PFSK-1 (cell line): ENCODE measurements at regions not wholly inside any gene's neighbourhood (a gene's known extent, or its start where the extent isn't known, plus 50 kb on each side); places are given as distances from the start of the nearest gene placed in this dataset.

Experiments used
- POLR2AphosphoS5 ChIP-seq: IDR thresholded peaks from 2 replicates; pipeline ENCODE4 v1.6.1; 2012; ENCODE audit warnings: low read depth, mild to moderate bottlenecking, control low read depth, low read length, moderate library complexity
- TAF1 ChIP-seq: IDR thresholded peaks from 2 replicates; pipeline ENCODE4 v1.6.1; 2012; ENCODE audit warnings: low read length, control low read depth, borderline replicate concordance; ENCODE audit not compliant: insufficient read depth

DNA sequence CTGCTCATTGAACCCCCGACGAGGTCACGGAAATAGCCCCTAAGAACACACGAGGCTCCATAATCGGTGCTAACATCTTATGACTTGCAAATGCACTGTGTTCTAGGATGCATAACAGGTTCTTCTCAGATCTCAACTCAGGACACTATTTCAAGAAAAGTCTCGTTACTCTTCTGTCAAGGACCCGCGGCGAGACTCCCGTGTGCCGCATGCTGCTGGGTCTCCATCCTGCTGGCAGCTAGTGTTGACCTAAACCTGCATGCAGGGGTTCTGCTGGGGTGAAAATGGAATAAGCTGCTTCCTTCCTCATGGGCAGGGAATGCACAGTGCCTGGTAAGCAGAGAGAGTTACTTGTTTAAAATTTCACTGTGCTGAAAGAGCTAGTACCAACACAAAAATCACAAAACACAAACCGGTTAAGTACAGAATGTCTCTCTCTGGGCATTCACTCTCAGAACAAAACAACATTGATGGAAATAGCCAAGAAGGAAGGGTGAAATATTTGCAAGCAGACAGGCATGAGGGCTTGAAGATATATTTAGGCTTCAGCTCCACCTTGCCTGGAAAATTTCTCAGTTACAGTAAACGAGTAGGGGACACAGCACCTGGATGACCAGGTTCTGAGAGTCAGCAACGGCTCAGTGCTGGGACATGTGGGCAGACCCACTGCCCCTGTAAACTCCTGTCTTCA, 416.5 kb downstream of the GADD45G start:
- TF ChIP-seq POLR2AphosphoS5 (no peak), TAF1 (no peak)
